Upper lobe of left lung (tissue), 6 donors: ENCODE measurements at regions not wholly inside any gene's neighbourhood (a gene's known extent, or its start where the extent isn't known, plus 50 kb on each side); places are given as distances from the start of the nearest gene placed in this dataset.

Experiments used
- ATAC-seq, 2 donors: fragments of 200-7000 bp; cut with Tn5 transposase; one replicate each; pipeline ENCODE4 v1.9.1; 2022; ENCODE audit warnings: mild to moderate bottlenecking in 2 of 2, moderate library complexity in 2 of 2; ENCODE audit not compliant: low FRiP score in 2 of 2
- DNase-seq, 2 donors: peaks; one replicate each; pipeline ENCODE4 v3.0.0-alpha.2; 2019 to 2020
- H3K27ac ChIP-seq, 4 donors: fragments of 200-600 bp; sonication (generic); one replicate each; pipeline ENCODE4 v1.5.1; 2016 to 2019
- H3K27me3 ChIP-seq, 4 donors: fragments of 200-600 bp; sonication (generic); one replicate each; pipeline ENCODE4 v1.5.1; 2017 to 2019
- H3K36me3 ChIP-seq, 4 donors: fragments of 200-600 bp; sonication (generic); one replicate each; pipeline ENCODE4 v1.5.1; 2016 to 2019
- H3K4me1 ChIP-seq, 4 donors: fragments of 200-600 bp; sonication (generic); one replicate each; pipeline ENCODE4 v1.5.1; 2018 to 2019
- H3K4me3 ChIP-seq, 4 donors: fragments of 200-600 bp; sonication (generic); one replicate each; pipeline ENCODE4 v1.5.1; 2017 to 2019; ENCODE audit warnings: mild to moderate bottlenecking in 2 of 4, moderate library complexity in 1 of 4
- H3K9me3 ChIP-seq, 4 donors: fragments of 200-600 bp; sonication (generic); one replicate each; pipeline ENCODE4 v1.5.1; 2018 to 2019
- CTCF ChIP-seq, 6 experiments: fragments of 450-650 bp in 4 of 6; fragments of 200-600 bp in 2 of 6; sonication (generic) in 2 of 6; IDR thresholded peaks; one replicate each; pipeline ENCODE4 v1.5.1; 2016 to 2019; ENCODE audit warnings: antibody characterized with exemption in 6 of 6
- EP300 ChIP-seq, 4 donors: sonication (generic); formaldehyde crosslinking; IDR thresholded peaks; one replicate each; pipeline ENCODE4 v1.5.1; 2017; ENCODE audit warnings: antibody characterized with exemption in 4 of 4, control low read depth in 2 of 4
- POLR2A ChIP-seq, 4 donors: fragments of 450-650 bp; IDR thresholded peaks; one replicate each; pipeline ENCODE4 v1.5.1; 2016 to 2017; ENCODE audit warnings: antibody characterized with exemption in 4 of 4, mild to moderate bottlenecking in 2 of 4
- POLR2AphosphoS5 ChIP-seq, 2 donors: sonication (generic); formaldehyde crosslinking; IDR thresholded peaks; one replicate each; pipeline ENCODE4 v1.5.1; 2017; ENCODE audit warnings: antibody characterized with exemption in 2 of 2
- WGBS, 2 donors: methylation state at CpG; one replicate each; pipeline ENCODE4 v1.1.5; 2017 to 2018; 5-methylcytosine and 5-hydroxymethylcytosine counted together
- donor health status: DM: no; HTN: no; CAD: no; lungs with moderate emphysema.
- donor health status: DM: no; HTN: yes; CAD: no; lungs with severe emphysema.

GRCh38 chr13:99884913-99885312, 86.7 kb downstream of the ZIC5 start:
- no peaks in the 10 kb centered on the region for H3K27me3 ChIP-seq
- H3K9me3 ChIP-seq: no peaks in the 10 kb centered on the region
- ATAC-seq (peak in 1 of 2 donors; percentile 8), DNase-seq (no peak)
- no peaks in the 10 kb centered on the region for H3K4me1 ChIP-seq
- TF ChIP-seq POLR2AphosphoS5 (IDR thresholded peaks at IDR 0.05) (no peak), EP300 (IDR thresholded peaks at IDR 0.05) (no peak), POLR2A (IDR thresholded peaks at IDR 0.05) (no peak), CTCF (IDR thresholded peaks at IDR 0.05) (no peak)
- H3K36me3 ChIP-seq: no peaks in the 10 kb centered on the region
- no peak overlapping the region for H3K4me3 ChIP-seq
- no peak overlapping the region for H3K27ac ChIP-seq
- 71 to 77% methylated on average over 6 of the region's 6 CpGs for WGBS, 2 donors

GRCh38 chr13:99883805-99884204, 87.8 kb downstream of the ZIC5 start:
- no peaks in the 10 kb centered on the region for H3K9me3 ChIP-seq
- ATAC-seq (no peak), DNase-seq (no peak)
- no peaks in the 10 kb centered on the region for H3K36me3 ChIP-seq
- no peak overlapping the region for H3K27ac ChIP-seq
- WGBS, 2 donors: 93 to 94% methylated on average over 2 of the region's 2 CpGs
- no peaks in the 10 kb centered on the region for H3K4me1 ChIP-seq
- TF ChIP-seq POLR2A (IDR thresholded peaks at IDR 0.05): no peak
- TF ChIP-seq CTCF (IDR thresholded peaks at IDR 0.05): no peak
- TF ChIP-seq EP300 (IDR thresholded peaks at IDR 0.05): no peak
- no peak for TF ChIP-seq POLR2AphosphoS5 (IDR thresholded peaks at IDR 0.05)
- H3K27me3 ChIP-seq: no peaks in the 10 kb centered on the region
- H3K4me3 ChIP-seq: no peak overlapping the region

- ATAC-seq: no peak
- TF ChIP-seq EP300 (IDR thresholded peaks at IDR 0.05) (no peak), POLR2AphosphoS5 (IDR thresholded peaks at IDR 0.05) (no peak), POLR2A (IDR thresholded peaks at IDR 0.05) (no peak), CTCF (IDR thresholded peaks at IDR 0.05) (no peak)
- Histone ChIP-seq H3K4me3 (no peak overlapping the region), H3K27me3 (no peaks in the 10 kb centered on the region), H3K27ac (no peak overlapping the region), H3K4me1 (no peaks in the 10 kb centered on the region), H3K36me3 (no peaks in the 10 kb centered on the region), H3K9me3 (no peaks in the 10 kb centered on the region)
- WGBS, 2 donors: 71 to 76% methylated on average over 13 of the region's 13 CpGs
- DNase-seq: no peak
Measured at GRCh38 chr13:99878921-99879610, 92.5 kb downstream of the ZIC5 start.

- Histone ChIP-seq H3K27ac (no peak overlapping the region), H3K27me3 (no peaks in the 10 kb centered on the region), H3K4me1 (no peaks in the 10 kb centered on the region), H3K9me3 (no peaks in the 10 kb centered on the region), H3K4me3 (no peak overlapping the region), H3K36me3 (no peaks in the 10 kb centered on the region)
- WGBS, 2 donors: 94 to 95% methylated on average over 5 of the region's 5 CpGs
- TF ChIP-seq POLR2A (IDR thresholded peaks at IDR 0.05): no peak
- no peak for TF ChIP-seq POLR2AphosphoS5 (IDR thresholded peaks at IDR 0.05)
- TF ChIP-seq CTCF (IDR thresholded peaks at IDR 0.05): no peak
- no peak for TF ChIP-seq EP300 (IDR thresholded peaks at IDR 0.05)
- DNase-seq: no peak
- no peak for ATAC-seq
Measured at GRCh38 chr13:99876651-99877050, 94.9 kb downstream of the ZIC5 start.

- H3K36me3 ChIP-seq: no peaks in the 10 kb centered on the region
- H3K9me3 ChIP-seq: no peaks in the 10 kb centered on the region
- WGBS, 2 donors: 77 to 78% methylated on average over 6 of the region's 6 CpGs
- no peak for DNase-seq
- no peak overlapping the region for H3K4me3 ChIP-seq
- peaks cover 0 to 4% (median 0%) of the 10 kb centered on the region in 4 donors for H3K4me1 ChIP-seq
- H3K27ac ChIP-seq: no peak overlapping the region
- no peaks in the 10 kb centered on the region for H3K27me3 ChIP-seq
- ATAC-seq: no peak
- no peak for TF ChIP-seq CTCF (IDR thresholded peaks at IDR 0.05)
Measured at GRCh38 chr13:99875391-99875790, 96.2 kb downstream of the ZIC5 start.
